ENCODE measurements at regions not wholly inside any gene's neighbourhood (a gene's known extent, or its start where the extent isn't known, plus 50 kb on each side); places are given as distances from the start of the nearest gene placed in this dataset.

DNA sequence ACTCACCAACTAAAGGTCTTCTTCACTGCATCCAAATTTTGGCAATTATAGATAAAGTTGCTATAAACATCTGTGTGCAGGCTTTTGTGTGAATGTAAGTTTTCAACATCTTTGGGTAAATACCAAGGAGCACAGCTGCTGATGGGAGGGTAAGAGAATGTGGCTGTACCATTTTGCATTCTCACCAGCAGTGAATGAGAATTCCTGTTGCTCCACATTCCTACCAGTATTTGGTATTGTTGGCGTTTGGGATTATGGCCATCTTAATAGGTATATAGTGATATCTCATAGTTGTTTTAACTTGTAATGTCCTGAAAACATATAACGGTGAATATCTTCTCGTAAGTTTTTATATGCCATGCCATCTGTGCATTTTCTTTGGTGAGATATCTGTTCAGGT lies 69.3 kb downstream of the ILRUN start:
- Mint-ChIP-seq H3K4me3 (ENCODE audit: unreplicated experiment) (no peak overlapping the region), H3K9me3 (ENCODE audit: unreplicated experiment) (no peaks in the 10 kb centered on the region), H3K4me1 (ENCODE audit: low read depth, unreplicated experiment) (peaks cover 6% of the 10 kb centered on the region), H3K36me3 (ENCODE audit: insufficient read depth, unreplicated experiment) (peaks cover 44% of the 10 kb centered on the region), H3K27me3 (ENCODE audit: insufficient read depth, unreplicated experiment) (no peaks in the 10 kb centered on the region), H3K27ac (ENCODE audit: unreplicated experiment) (no peak overlapping the region)
- Histone ChIP-seq H3K27me3 (replicated peaks; ENCODE audit: control insufficient read depth, insufficient read depth, low read length) (no peaks in the 10 kb centered on the region), H3K4me1 (peaks cover 33% of the 10 kb centered on the region), H3K9me3 (no peaks in the 10 kb centered on the region), H3K4me3 (ENCODE audit: low read depth, low read length) (no peak overlapping the region), H3K36me3 (ENCODE audit: control insufficient read depth, insufficient read depth, low read length) (no peaks in the 10 kb centered on the region)
- ChIA-PET CTCF (interaction anchor here (0.7 kb wide), 1 partner anchor 19 kb away, joined by 3 read pairs; no protein-coding TSS in a partner anchor), POLR2A (no interaction called here)
- intact Hi-C loops (cut with micrococcal nuclease; ENCODE audit: unreplicated experiment), result no loop called here
- TF ChIP-seq, protein P1, sequence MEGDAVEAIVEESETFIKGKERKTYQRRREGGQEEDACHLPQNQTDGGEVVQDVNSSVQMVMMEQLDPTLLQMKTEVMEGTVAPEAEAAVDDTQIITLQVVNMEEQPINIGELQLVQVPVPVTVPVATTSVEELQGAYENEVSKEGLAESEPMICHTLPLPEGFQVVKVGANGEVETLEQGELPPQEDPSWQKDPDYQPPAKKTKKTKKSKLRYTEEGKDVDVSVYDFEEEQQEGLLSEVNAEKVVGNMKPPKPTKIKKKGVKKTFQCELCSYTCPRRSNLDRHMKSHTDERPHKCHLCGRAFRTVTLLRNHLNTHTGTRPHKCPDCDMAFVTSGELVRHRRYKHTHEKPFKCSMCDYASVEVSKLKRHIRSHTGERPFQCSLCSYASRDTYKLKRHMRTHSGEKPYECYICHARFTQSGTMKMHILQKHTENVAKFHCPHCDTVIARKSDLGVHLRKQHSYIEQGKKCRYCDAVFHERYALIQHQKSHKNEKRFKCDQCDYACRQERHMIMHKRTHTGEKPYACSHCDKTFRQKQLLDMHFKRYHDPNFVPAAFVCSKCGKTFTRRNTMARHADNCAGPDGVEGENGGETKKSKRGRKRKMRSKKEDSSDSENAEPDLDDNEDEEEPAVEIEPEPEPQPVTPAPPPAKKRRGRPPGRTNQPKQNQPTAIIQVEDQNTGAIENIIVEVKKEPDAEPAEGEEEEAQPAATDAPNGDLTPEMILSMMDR (IDR thresholded peaks at IDR 0.05; ENCODE audit: insufficient read depth in 1 of 2, low read depth in 1 of 2, low read length in 1 of 2, severe bottlenecking in 1 of 2, unreplicated experiment in 1 of 2), result no peak
- peak in 1 of 2 experiments; percentile 43 for DNase-seq
- no TSS peak for BruUV-seq (replicated peaks)

- CTCF ChIA-PET, result interaction anchor here (0.7 kb wide), 1 partner anchor 9 kb away, joined by 3 read pairs; no protein-coding TSS in a partner anchor
- H3K4me1 Mint-ChIP-seq (ENCODE audit: low read depth, unreplicated experiment), result peaks cover 12% of the 10 kb centered on the region
- no peak for DNase-seq
- intact Hi-C loops (cut with micrococcal nuclease; ENCODE audit: unreplicated experiment), result loop anchor here (1.0 kb wide), 1 partner anchor 20 kb away; no protein-coding TSS in a partner anchor
- TF ChIP-seq, protein P1 (IDR thresholded peaks at IDR 0.05; ENCODE audit: insufficient read depth in 1 of 2, low read depth in 1 of 2, low read length in 1 of 2, severe bottlenecking in 1 of 2, unreplicated experiment in 1 of 2), result no peak
- H3K27me3 Mint-ChIP-seq (ENCODE audit: insufficient read depth, unreplicated experiment), result no peaks in the 10 kb centered on the region
- H3K36me3 Mint-ChIP-seq (ENCODE audit: insufficient read depth, unreplicated experiment), result peaks cover 8% of the 10 kb centered on the region
- Histone ChIP-seq H3K4me1 (peaks cover 7% of the 10 kb centered on the region), H3K27me3 (replicated peaks; ENCODE audit: control insufficient read depth, insufficient read depth, low read length) (no peaks in the 10 kb centered on the region), H3K4me3 (ENCODE audit: low read depth, low read length) (no peak overlapping the region), H3K9me3 (no peaks in the 10 kb centered on the region), H3K36me3 (ENCODE audit: control insufficient read depth, insufficient read depth, low read length) (no peaks in the 10 kb centered on the region)
- POLR2A ChIA-PET, result interaction anchor here (0.6 kb wide), 1 partner anchor 382 kb away, joined by 3 read pairs; the partner anchor contains the start of gene HMGA1
- no peak overlapping the region for H3K27ac Mint-ChIP-seq (ENCODE audit: unreplicated experiment)
- H3K9me3 Mint-ChIP-seq (ENCODE audit: unreplicated experiment), result no peaks in the 10 kb centered on the region
- no peak overlapping the region for H3K4me3 Mint-ChIP-seq (ENCODE audit: unreplicated experiment)
- BruUV-seq (replicated peaks), result no TSS peak
Observed at GRCh38 chr6:34618430-34619182, 62.5 kb upstream of the SPDEF start.

DNA sequence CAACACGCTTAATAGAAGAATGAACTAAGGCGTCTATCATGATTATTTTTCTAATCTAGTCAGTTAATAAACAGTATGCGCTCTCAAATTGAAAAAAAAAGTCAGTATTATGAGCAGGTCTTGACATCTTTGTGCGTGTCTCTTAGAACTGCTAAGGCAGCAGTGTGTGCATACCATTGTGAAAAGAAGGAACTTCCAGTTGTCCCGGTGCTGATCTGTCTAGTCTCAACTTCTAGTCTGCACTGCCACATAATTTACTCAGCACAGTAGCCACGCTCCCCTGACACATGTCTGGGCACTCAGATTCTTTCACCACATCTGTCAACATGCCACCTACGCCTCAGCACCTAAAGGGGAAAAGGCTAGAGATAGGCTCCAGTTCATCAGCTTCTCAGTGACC lies 61.1 kb upstream of the SPDEF start:
- POLR2A ChIA-PET, result no interaction called here
- Mint-ChIP-seq H3K27ac (ENCODE audit: unreplicated experiment) (no peak overlapping the region), H3K4me1 (ENCODE audit: low read depth, unreplicated experiment) (peaks cover 12% of the 10 kb centered on the region), H3K36me3 (ENCODE audit: insufficient read depth, unreplicated experiment) (peaks cover 8% of the 10 kb centered on the region), H3K9me3 (ENCODE audit: unreplicated experiment) (no peaks in the 10 kb centered on the region), H3K27me3 (ENCODE audit: insufficient read depth, unreplicated experiment) (no peaks in the 10 kb centered on the region), H3K4me3 (ENCODE audit: unreplicated experiment) (no peak overlapping the region)
- intact Hi-C loops (cut with micrococcal nuclease; ENCODE audit: unreplicated experiment), result no loop called here
- TF ChIP-seq, protein P1 (IDR thresholded peaks at IDR 0.05; ENCODE audit: insufficient read depth in 1 of 2, low read depth in 1 of 2, low read length in 1 of 2, severe bottlenecking in 1 of 2, unreplicated experiment in 1 of 2), result no peak
- no peaks in the 10 kb centered on the region for H3K27me3 ChIP-seq (replicated peaks; ENCODE audit: control insufficient read depth, insufficient read depth, low read length)
- DNase-seq, result no peak
- CTCF ChIA-PET, result no interaction called here
- no TSS peak for BruUV-seq (replicated peaks)
- no peak overlapping the region for H3K4me3 ChIP-seq (ENCODE audit: low read depth, low read length)
- H3K9me3 ChIP-seq, result no peaks in the 10 kb centered on the region
- H3K36me3 ChIP-seq (ENCODE audit: control insufficient read depth, insufficient read depth, low read length), result no peaks in the 10 kb centered on the region
- peaks cover 7% of the 10 kb centered on the region for H3K4me1 ChIP-seq

Measured in Caco-2 (cell line).